AG04450 (cell line): ENCODE measurements at regions not wholly inside any gene's neighbourhood (a gene's known extent, or its start where the extent isn't known, plus 50 kb on each side); places are given as distances from the start of the nearest gene placed in this dataset.
A peak's percentile ranks its signal among the peaks of the same experiment; 100 is the strongest.

Experiments
- CTCF ChIA-PET: fragments of 300-600, 350-600 bp; formaldehyde crosslinking; extraction: SDS; loops from one replicate; lab custom pipeline; 2022; ENCODE audit warnings: antibody characterized with exemption, inconsistent platforms; lab: Charles Lee
- POLR2A ChIA-PET: fragments of 350-600 bp; formaldehyde crosslinking; extraction: SDS; loops from one replicate; lab custom pipeline; 2021; ENCODE audit warnings: antibody characterized with exemption, inconsistent platforms; lab: Yijun Ruan, JAX
- DNase-seq: peaks from one replicate; pipeline ENCODE4 v3.0.0-alpha.2; 2011; ENCODE audit warnings: low read depth, low spot score
- H3K27ac ChIP-seq: one replicate; pipeline ENCODE4 v1.5.1; 2012; ENCODE audit warnings: low read depth, low read length, control low read depth
- H3K27me3 ChIP-seq: one replicate; pipeline ENCODE4 v1.6.0; 2012; ENCODE audit warnings: low read length; ENCODE audit not compliant: control insufficient read depth, insufficient read depth
- H3K4me3 ChIP-seq: 2 replicates; pipeline ENCODE4 v1.5.1; 2011; ENCODE audit warnings: mild to moderate bottlenecking, low read depth, low read length, control low read depth
- H3K9me3 ChIP-seq: 2 replicates; pipeline ENCODE4 v1.5.1; 2012; ENCODE audit warnings: low read length; ENCODE audit not compliant: control insufficient read depth, insufficient read depth
- TF ChIP-seq, protein P1 (sequence below): IDR thresholded peaks from 2 replicates; pipeline ENCODE4 v1.5.1; 2011; ENCODE audit warnings: low read depth, low read length, control low read depth, inconsistent platforms

DNA sequence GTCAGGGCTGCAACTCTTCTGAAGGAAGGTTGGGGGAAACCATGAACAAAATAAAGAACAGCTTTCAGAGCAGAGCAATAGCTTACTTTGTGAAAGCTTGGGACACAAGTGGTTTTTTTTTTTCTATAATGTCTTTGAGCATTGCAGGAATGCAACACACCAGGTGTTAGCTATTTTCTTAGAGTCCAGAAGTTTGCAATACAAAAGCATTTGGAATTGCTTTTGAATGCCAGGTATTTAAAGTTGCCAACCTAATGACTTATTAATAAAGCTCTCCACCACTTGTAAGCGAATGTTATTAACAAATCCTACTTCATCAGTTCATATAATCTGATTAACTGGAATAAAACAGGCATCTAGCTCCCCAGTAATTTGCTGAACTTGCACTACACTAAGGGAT is 172.6 kb downstream of the NUFIP1 start:
- Histone ChIP-seq H3K27ac (no peak overlapping the region), H3K27me3 (no peaks in the 10 kb centered on the region), H3K4me3 (no peak overlapping the region), H3K9me3 (no peaks in the 10 kb centered on the region)
- TF ChIP-seq, protein P1, sequence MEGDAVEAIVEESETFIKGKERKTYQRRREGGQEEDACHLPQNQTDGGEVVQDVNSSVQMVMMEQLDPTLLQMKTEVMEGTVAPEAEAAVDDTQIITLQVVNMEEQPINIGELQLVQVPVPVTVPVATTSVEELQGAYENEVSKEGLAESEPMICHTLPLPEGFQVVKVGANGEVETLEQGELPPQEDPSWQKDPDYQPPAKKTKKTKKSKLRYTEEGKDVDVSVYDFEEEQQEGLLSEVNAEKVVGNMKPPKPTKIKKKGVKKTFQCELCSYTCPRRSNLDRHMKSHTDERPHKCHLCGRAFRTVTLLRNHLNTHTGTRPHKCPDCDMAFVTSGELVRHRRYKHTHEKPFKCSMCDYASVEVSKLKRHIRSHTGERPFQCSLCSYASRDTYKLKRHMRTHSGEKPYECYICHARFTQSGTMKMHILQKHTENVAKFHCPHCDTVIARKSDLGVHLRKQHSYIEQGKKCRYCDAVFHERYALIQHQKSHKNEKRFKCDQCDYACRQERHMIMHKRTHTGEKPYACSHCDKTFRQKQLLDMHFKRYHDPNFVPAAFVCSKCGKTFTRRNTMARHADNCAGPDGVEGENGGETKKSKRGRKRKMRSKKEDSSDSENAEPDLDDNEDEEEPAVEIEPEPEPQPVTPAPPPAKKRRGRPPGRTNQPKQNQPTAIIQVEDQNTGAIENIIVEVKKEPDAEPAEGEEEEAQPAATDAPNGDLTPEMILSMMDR: no peak
- ChIA-PET POLR2A (interaction anchor here (0.6 to 0.8 kb wide), 2 partner anchors 103 to 283 kb away, joined by 3 read pairs; no protein-coding TSS in a partner anchor), CTCF (interaction anchor here (0.5 to 0.9 kb wide), 2 partner anchors 87 to 110 kb away, joined by 3 read pairs; no protein-coding TSS in a partner anchor)
- no peak for DNase-seq

DNA sequence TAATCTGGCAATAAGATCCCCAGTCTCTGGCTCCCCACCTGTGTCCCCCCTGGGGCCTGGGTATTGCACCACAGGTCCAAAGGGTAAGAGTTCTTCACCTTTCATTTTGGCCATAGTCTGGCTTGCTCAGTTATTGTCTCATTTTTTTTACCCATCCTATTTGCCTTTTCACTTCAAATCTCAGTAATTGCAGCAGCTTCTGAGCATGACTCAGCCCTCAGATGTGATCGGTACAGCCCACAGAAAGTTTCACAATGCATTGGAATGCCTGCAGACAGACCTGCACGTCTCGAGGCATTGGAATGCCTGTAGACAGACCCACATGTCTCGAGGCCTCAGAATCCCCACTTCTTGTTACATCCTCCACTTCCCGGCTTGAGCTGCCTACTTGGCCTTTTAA is 173.6 kb downstream of the NUFIP1 start:
- TF ChIP-seq, protein P1: no peak
- H3K9me3 ChIP-seq: no peaks in the 10 kb centered on the region
- peak; percentile 92 for DNase-seq
- POLR2A ChIA-PET: interaction anchor here (0.6 to 0.7 kb wide), 2 partner anchors 11 to 36 kb away, joined by 3 to 4 read pairs; no protein-coding TSS in a partner anchor
- CTCF ChIA-PET: no interaction called here
- no peaks in the 10 kb centered on the region for H3K27me3 ChIP-seq
- H3K4me3 ChIP-seq: no peak overlapping the region
- peak overlapping the region; percentile 68 for H3K27ac ChIP-seq

DNA sequence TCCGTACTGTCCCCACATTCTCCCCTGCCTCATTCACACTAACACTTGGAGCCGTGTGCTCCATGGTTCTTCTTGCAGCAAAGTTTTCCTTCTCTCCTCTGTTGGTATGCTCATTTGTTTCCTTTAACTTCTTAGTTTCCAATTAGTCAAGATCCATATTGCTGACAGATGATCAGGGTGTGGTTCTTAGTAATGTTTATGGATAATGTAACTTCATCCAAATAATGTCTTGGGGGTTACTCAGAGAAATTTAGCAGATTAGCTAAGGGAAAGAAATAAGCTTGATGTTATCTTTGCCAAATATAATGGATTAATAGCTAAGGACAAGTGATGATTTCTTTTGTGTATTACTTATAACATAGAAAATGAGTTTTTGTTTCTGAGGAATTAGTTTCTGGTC is 174.4 kb downstream of the NUFIP1 start:
- Histone ChIP-seq H3K27ac (no peak overlapping the region), H3K9me3 (no peaks in the 10 kb centered on the region), H3K27me3 (no peaks in the 10 kb centered on the region), H3K4me3 (no peak overlapping the region)
- ChIA-PET CTCF (no interaction called here), POLR2A (no interaction called here)
- TF ChIP-seq, protein P1: no peak
- DNase-seq: no peak

GRCh38 chr13:44814161-44814560 is 175.1 kb downstream of the NUFIP1 start:
- ChIA-PET CTCF (no interaction called here), POLR2A (no interaction called here)
- Histone ChIP-seq H3K27ac (no peak overlapping the region), H3K27me3 (no peaks in the 10 kb centered on the region), H3K9me3 (no peaks in the 10 kb centered on the region), H3K4me3 (no peak overlapping the region)
- no peak for DNase-seq
- TF ChIP-seq, protein P1: no peak

DNA sequence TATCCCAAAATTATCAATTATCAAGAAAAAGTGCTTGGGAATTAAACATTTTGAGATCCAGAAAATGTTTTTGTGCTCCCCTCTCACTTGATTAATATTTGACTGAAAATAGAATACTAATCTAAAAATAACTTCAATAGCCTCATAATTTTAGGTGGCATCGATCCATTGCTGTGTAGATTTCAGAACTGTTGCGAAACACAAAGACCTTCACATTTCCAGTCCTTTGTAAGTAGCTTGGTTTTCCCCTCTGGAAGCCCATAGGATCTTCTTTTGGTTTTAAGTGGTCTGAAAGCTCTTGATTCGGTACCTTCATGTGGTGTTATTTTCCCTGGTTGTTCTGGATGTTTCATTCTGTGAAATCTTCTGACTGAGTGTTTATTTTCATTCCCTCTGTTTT is 176.5 kb downstream of the NUFIP1 start:
- Histone ChIP-seq H3K4me3 (no peak overlapping the region), H3K9me3 (no peaks in the 10 kb centered on the region), H3K27ac (no peak overlapping the region), H3K27me3 (no peaks in the 10 kb centered on the region)
- DNase-seq: no peak
- ChIA-PET CTCF (no interaction called here), POLR2A (interaction anchor here (0.5 kb wide), 1 partner anchor 34 kb away, joined by 11 read pairs; no protein-coding TSS in a partner anchor)
- TF ChIP-seq, protein P1: no peak
